HUDEP-2 (cell line): ENCODE measurements at regions not wholly inside any gene's neighbourhood (a gene's known extent, or its start where the extent isn't known, plus 50 kb on each side); places are given as distances from the start of the nearest gene placed in this dataset.
"Not testable (repeated sequence)": the region's sequence is repeated elsewhere in the genome, so short reads cannot be mapped to it uniquely, and the experiment has no call there.

Experiments
- DNase-seq, 76 experiments: peaks; one replicate each; lab custom pipeline; 2025; ENCODE audit not compliant: unreplicated experiment in 76 of 76; lab: John Stamatoyannopoulos, UW

GRCh38 chr10:65581426-65582026, 1344.3 kb upstream of the LRRTM3 start:
- DNase-seq: no peak

DNA sequence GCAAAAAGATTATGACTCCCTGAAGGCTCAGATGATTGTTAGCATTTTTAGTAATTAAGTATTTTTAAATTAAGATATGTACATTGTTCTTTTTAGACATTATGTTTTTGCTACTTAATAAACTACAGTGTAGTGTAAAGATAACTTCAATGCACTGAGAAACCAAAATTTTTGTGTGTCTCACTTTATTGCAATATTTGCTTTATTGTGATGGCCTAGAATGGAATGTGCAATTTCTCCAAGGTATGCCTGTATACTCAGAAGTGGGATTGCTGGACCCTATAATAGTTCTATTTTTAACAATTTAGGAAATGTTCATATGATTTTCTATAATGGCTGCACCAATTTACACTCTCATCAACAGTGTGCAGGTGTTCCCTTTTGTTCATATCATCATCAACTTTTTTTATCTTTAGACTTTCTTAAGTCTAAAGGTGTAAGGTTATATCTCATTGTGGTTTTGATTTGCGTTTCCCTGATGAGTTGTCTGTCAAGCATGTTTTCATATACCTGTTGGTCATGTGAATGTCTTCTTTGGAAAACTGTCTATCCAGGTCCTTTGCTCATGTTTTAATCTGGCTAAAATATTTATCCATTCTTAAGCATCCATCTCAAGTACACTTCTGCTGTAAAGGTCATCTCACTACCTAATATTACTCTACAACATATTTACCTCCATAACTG, 1323.5 kb upstream of the LRRTM3 start:
- no peak for DNase-seq

DNA sequence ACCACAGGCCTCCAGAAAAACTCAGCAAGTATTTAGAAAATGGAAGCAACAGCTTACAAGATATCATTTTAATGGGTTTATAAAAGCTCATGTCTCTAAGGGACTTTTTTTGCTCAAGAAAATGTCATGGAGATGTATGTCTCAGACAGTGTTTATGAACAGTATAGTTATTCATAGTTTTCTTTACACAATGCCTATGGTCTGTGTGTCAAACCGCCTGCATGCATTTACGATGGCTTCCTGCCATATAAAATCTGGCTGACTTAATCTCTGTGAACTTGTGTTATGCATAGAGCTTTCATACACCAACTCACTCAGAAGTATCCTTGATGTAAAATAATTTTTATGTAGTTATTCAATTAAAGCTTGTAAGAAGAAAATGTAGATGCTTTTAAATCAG, 1314.2 kb upstream of the LRRTM3 start:
- DNase-seq: no peak

DNA sequence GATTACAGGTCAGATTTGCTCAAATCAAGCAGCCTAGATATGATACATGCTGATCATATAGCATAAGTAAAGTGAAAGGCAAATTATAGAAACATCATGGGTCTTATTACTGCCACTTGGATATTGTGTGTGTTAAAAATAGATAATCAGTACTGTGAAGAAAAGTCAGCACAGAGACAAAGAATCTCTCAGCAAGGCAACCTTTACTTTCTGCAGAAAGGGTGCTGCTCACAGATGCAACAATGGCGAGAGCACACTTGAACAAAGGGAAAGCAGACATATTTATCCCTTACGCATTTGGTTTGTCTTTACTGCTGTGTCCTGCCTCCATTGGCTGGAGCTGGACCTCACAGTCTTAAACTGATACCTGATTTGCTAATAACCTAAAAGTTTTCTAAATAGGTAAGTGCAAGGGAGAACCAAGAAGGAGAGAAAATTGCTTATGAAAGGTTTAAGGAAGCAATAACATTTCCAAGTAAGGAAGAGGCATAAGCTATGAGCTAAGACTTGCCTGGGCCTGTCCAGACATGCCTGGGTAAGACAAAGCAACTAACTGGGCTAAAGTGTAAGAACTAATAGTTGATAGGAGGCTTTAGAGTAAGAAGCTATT, 1310.8 kb upstream of the LRRTM3 start:
- no peak for DNase-seq

DNA sequence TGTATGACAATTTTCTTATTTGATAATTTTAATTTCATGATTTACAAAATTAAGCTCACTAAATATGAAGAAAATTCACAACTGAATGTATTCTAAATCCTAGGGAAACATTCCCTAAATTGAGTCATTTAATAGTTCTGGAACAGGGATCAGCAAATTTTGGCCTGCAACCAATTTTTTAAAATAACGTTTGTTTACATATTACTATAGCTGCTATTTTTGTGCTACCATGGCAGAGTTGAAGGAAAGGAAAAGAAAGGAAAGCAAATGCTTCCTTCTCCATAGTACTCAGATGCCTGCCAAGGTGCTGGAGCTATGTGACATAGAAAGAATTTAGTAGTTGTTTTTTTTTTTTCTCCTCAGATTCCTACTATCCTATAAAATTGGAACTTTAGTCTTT, 1307.7 kb upstream of the LRRTM3 start:
- no peak for DNase-seq

DNA sequence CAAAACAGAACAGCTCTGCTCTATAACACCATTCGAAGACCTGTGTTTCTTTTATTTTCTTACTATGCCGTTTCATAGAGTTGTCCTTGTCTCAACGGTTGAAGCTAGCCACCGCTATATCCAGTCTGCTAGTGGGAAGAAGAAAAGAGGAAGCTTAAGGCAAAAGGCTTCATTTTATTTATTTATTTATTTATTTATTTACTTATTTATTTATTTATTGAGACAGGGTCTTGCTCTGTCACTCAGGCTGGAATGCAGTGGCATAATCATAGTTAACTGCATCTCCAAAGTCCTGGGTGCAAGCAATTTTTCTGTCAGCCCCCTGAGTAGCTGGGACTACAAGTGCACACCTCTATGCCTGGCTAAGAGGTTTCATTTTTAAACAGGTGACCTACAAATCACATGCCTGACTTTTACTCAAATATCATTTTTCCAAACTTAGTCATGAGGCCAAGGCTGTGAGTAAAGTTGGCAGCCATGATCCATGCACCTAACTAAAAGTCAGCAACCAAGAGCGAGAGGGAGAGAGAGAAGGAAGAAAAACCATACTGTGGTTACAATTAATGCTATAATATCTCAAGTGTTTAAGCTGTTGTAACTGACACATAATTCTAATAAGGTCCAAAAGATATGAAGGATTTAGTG, 1305.3 kb upstream of the LRRTM3 start:
- DNase-seq: no peak

- no peak for DNase-seq
These were observed 1303.2 kb upstream of the LRRTM3 start for GRCh38 chr10:65622608-65623007.

DNA sequence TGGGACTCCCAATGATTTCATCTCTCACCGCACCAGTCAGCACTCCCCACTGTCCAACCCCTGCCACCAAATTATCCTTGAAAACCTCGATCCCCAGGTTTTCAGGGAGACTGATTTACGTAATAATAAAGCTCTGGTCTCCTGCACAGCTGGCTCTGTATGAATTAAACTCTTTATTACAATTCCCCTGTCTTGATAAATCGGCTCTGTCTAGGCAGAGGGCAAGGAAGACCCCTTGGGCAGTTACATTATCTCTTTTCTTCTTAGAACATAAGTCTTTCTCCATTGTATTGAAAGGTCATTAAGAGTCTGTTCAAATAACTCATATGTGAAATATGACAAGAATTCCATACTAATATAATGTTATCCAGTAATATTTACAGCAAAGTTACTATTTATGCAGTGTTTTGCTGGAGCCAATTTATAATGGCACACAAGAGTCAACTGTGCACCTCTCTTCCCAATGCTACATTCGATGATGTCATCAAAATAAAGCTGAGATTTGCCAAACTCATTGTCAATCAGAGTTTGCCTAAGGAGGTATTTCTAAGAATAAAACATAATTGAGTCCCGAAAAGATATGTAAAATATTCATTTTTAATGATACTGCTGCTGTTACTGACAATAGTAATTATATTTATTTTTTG, 1297.2 kb upstream of the LRRTM3 start:
- no peak for DNase-seq

DNA sequence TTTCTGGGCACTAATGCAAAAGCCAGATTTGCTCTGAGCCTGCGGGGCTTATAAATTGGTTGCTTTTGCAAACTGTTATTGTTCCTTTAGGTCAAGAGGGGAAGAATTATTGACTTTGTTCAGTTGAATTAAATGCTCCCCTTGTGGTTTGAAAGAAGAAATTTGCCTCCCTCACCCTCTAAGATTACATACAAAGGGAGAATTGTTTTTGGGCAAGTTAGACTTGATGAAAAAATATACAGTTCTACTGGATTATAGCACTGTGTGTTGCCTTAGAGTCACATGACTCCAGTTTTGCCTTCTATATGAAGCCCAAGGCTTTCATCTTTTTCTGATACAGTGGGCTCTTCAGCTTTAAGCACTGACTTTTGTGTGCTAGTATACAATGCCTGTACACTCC, 1265.8 kb upstream of the LRRTM3 start:
- no peak for DNase-seq

GRCh38 chr10:65670087-65670486, 1255.7 kb upstream of the LRRTM3 start:
- no peak for DNase-seq

DNA sequence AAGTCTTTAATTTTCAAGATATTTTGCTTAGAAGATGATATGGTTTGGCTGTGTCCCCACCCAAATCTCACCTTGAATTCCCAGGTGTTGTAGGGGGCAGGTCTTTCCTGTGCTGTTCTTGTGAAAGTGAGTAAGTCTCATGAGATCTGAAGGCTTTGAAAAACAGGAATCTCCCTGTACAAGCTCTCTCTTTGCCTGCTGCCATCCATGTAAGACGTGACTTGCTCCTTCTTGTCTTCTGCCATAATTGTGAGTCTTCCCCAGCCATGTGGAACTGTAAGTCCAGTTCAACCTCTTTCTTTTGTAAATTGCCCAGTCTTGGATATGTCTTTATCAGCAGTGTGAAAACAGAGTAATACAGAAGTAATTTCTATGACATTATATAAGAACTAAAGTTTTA, 1255.2 kb upstream of the LRRTM3 start:
- not testable (repeated sequence) for DNase-seq

GRCh38 chr10:65675236-65675635, 1250.6 kb upstream of the LRRTM3 start:
- DNase-seq: no peak

GRCh38 chr10:65684896-65685295, 1240.9 kb upstream of the LRRTM3 start:
- DNase-seq: no peak

- no peak for DNase-seq
These were observed 1224.6 kb upstream of the LRRTM3 start for GRCh38 chr10:65701168-65701776.

GRCh38 chr10:65708057-65708456, 1217.8 kb upstream of the LRRTM3 start:
- DNase-seq: no peak

DNA sequence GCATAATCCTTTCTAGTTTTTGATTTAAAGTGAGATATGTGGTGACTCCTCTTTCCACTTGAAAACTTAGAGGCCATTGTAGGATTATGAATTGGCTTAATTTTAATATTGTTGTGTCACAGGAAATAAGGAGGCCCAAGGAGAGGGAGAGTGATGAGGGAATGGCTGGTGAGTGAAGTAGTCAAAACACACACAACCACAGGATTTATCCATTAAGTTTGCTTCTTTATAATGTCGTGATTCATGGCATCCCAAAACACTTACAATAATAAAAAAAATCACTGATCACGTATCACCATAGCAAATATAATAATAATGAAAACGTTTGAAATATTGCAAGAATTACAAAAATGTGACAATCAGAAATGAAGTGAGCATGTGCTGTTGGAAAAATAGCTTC, 1215.5 kb upstream of the LRRTM3 start:
- DNase-seq: no peak

DNA sequence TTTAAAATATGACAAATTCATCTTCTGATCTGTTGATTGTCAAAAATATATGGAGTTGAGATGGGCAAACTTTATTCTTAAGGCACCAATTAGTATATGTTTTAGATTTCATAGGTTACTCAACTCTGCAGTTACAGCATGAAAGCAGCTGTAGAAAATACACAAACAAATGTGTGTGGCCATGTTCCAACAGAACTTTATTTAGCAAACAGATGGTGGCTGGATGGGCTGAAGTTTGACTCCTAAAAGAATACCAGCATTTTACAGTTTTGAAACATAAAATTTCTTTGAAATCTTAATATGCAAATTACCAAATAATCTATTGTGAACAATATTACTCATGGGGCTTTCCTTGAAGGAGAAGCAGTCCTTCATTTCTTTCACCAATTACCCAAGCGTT, 1206.0 kb upstream of the LRRTM3 start:
- no peak for DNase-seq

GRCh38 chr10:65720901-65721300, 1204.9 kb upstream of the LRRTM3 start:
- DNase-seq: no peak

DNA sequence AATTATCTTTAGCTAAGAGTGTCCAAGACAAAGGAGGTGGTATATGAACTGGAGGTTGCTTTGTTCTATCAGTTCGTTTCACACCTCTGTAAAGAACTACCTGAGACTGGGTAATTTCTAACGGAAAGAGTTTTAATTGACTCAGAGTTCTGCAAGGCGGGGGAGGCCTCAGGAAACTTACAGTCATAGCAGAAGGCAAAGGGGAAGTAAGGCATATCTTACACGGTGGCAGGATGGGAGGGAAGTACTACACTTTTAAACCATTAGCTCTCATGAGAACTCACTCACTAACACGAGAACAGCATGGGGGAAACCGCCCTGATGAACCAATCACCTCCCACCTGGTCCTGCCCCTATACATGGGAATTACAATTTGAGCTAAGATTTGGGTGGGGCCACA, 1202.3 kb upstream of the LRRTM3 start:
- no peak for DNase-seq

DNA sequence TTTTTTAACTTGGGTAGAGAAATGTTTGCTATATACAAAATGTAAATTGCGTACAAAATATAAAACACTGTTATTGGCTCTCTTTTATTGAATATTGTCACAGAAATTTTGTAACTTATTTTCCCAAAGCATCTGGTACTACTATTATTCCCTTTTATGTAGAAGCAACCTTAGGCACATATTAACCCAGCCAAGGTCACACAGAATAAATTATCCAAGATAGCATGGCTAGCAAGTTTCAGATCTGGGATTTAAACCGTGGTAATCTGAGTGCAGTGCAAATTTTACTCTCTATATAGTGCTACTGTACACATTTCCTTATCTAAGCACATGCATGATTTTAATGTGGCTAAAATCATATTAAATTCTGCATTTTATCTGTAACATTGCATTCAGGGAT, 1190.5 kb upstream of the LRRTM3 start:
- DNase-seq: no peak

- DNase-seq: no peak
These were observed 1182.9 kb upstream of the LRRTM3 start for GRCh38 chr10:65742906-65743305.
